ENCODE measurements at regions not wholly inside any gene's neighbourhood (a gene's known extent, or its start where the extent isn't known, plus 50 kb on each side); places are given as distances from the start of the nearest gene placed in this dataset.

GRCh38 chr1:199311478-199312262, 672.8 kb downstream of the PTPRC start:
- Histone ChIP-seq H3K4me3 (ENCODE audit: low read depth, low read length) (no peak overlapping the region), H3K27me3 (no peaks in the 10 kb centered on the region), H3K36me3 (no peaks in the 10 kb centered on the region), H3K4me1 (no peaks in the 10 kb centered on the region), H3K9me3 (no peaks in the 10 kb centered on the region)
- DNase-seq: no peak
- no peak for TF ChIP-seq CTCF (IDR thresholded peaks at IDR 0.05; ENCODE audit: low read depth, low read length)

GRCh38 chr1:199312626-199313025, 673.8 kb downstream of the PTPRC start:
- TF ChIP-seq CTCF (IDR thresholded peaks at IDR 0.05; ENCODE audit: low read depth, low read length): no peak
- H3K27me3 ChIP-seq: no peaks in the 10 kb centered on the region
- no peaks in the 10 kb centered on the region for H3K36me3 ChIP-seq
- DNase-seq: no peak
- no peak overlapping the region for H3K4me3 ChIP-seq (ENCODE audit: low read depth, low read length)
- H3K9me3 ChIP-seq: no peaks in the 10 kb centered on the region
- H3K4me1 ChIP-seq: no peaks in the 10 kb centered on the region

GRCh38 chr1:199313444-199313843, 674.6 kb downstream of the PTPRC start:
- H3K27me3 ChIP-seq: no peaks in the 10 kb centered on the region
- no peak for DNase-seq
- TF ChIP-seq CTCF (IDR thresholded peaks at IDR 0.05; ENCODE audit: low read depth, low read length): no peak
- no peak overlapping the region for H3K4me3 ChIP-seq (ENCODE audit: low read depth, low read length)
- H3K36me3 ChIP-seq: no peaks in the 10 kb centered on the region
- no peaks in the 10 kb centered on the region for H3K4me1 ChIP-seq
- H3K9me3 ChIP-seq: no peaks in the 10 kb centered on the region

GRCh38 chr1:199319341-199319740, 680.5 kb downstream of the PTPRC start:
- no peak overlapping the region for H3K4me3 ChIP-seq (ENCODE audit: low read depth, low read length)
- H3K36me3 ChIP-seq: no peaks in the 10 kb centered on the region
- H3K9me3 ChIP-seq: no peaks in the 10 kb centered on the region
- H3K27me3 ChIP-seq: no peaks in the 10 kb centered on the region
- no peak for DNase-seq
- no peaks in the 10 kb centered on the region for H3K4me1 ChIP-seq
- no peak for TF ChIP-seq CTCF (IDR thresholded peaks at IDR 0.05; ENCODE audit: low read depth, low read length)

- Histone ChIP-seq H3K36me3 (no peaks in the 10 kb centered on the region), H3K27me3 (no peaks in the 10 kb centered on the region), H3K9me3 (no peaks in the 10 kb centered on the region), H3K4me1 (no peaks in the 10 kb centered on the region), H3K4me3 (ENCODE audit: low read depth, low read length) (no peak overlapping the region)
- no peak for DNase-seq
- no peak for TF ChIP-seq CTCF (IDR thresholded peaks at IDR 0.05; ENCODE audit: low read depth, low read length)
Observed at GRCh38 chr1:199322278-199322677, 683.4 kb downstream of the PTPRC start.

- no peak for TF ChIP-seq CTCF (IDR thresholded peaks at IDR 0.05; ENCODE audit: low read depth, low read length)
- no peaks in the 10 kb centered on the region for H3K4me1 ChIP-seq
- no peak overlapping the region for H3K4me3 ChIP-seq (ENCODE audit: low read depth, low read length)
- DNase-seq: no peak
- H3K9me3 ChIP-seq: no peaks in the 10 kb centered on the region
- H3K36me3 ChIP-seq: no peaks in the 10 kb centered on the region
- H3K27me3 ChIP-seq: no peaks in the 10 kb centered on the region
Observed at GRCh38 chr1:199333180-199333579, 694.3 kb upstream of the NR5A2 start.

Measured in BE2C (cell line).